ENCODE measurements at regions not wholly inside any gene's neighbourhood (a gene's known extent, or its start where the extent isn't known, plus 50 kb on each side); places are given as distances from the start of the nearest gene placed in this dataset.

DNA sequence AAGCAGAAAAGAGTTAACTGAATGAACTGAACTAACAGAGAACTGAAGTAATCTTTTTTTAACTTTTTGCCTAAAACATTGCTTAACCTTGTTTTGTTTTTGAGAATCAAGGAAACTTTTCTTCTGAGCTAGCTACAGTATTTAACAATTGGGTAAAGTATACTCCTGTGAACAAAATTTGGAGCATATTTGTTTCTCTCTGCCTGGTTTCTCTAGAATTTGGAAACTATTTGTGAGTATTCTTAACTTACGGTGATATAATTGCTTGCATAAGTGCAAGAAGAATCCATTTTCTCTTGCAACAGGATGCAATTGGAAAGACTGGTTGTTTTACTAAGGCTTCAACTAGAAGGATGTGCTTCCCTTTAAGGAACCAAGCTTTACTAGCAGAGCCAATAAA is 65.9 kb upstream of the FAM98A start:
- ATAC-seq (ENCODE audit: insufficient number of reproducible peaks, low FRiP score, low read depth) = no peak
- Histone ChIP-seq H3K4me3 (no peak overlapping the region), H3K36me3 (no peaks in the 10 kb centered on the region), H3K27ac (no peak overlapping the region), H3K4me1 (ENCODE audit: control insufficient read depth in 1 of 2, low read depth in 2 of 2) (no peaks in the 10 kb centered on the region), H3K9me3 (no peaks in the 10 kb centered on the region), H3K27me3 (replicated peaks; ENCODE audit: insufficient read depth) (no peaks in the 10 kb centered on the region)
- TF ChIP-seq, protein P1, sequence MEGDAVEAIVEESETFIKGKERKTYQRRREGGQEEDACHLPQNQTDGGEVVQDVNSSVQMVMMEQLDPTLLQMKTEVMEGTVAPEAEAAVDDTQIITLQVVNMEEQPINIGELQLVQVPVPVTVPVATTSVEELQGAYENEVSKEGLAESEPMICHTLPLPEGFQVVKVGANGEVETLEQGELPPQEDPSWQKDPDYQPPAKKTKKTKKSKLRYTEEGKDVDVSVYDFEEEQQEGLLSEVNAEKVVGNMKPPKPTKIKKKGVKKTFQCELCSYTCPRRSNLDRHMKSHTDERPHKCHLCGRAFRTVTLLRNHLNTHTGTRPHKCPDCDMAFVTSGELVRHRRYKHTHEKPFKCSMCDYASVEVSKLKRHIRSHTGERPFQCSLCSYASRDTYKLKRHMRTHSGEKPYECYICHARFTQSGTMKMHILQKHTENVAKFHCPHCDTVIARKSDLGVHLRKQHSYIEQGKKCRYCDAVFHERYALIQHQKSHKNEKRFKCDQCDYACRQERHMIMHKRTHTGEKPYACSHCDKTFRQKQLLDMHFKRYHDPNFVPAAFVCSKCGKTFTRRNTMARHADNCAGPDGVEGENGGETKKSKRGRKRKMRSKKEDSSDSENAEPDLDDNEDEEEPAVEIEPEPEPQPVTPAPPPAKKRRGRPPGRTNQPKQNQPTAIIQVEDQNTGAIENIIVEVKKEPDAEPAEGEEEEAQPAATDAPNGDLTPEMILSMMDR (IDR thresholded peaks at IDR 0.05) = no peak
- DNase-seq (ENCODE audit: low spot score) = no peak

DNA sequence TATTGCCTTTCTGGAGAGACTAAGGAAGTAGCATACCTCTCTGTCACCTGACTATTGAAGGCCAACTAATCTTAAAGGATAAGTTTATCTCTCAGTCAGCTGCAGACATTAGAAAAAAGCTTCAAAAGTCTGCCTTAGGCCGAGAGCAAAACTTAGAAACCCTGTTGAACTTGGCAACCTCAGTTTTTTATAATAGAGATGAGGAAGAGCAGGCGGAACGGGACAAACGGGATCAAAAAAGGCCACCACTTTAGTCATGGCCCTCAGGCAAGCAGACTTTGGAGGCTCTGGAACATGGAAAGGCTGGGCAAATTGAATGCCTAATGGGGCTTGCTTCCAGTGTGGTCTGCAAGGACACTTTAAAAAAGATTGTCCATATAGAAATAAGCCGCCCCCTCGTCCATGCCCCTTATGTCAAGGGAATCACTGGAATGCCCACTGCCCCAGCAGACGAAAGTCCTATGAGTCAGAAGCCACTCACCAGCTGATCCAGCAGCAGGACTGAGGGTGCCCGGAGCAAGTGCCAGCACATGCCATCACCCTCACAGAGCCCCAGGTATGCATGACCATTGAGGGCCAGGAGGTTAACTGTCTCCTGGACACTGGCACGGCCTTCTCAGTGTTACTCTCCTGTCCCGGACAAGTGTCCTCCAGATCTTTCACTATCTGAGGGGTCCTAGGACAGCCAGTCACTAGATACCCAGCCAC is 61.5 kb upstream of the FAM98A start:
- Histone ChIP-seq H3K27me3 (replicated peaks; ENCODE audit: insufficient read depth) (no peaks in the 10 kb centered on the region), H3K27ac (no peak overlapping the region), H3K4me3 (no peak overlapping the region), H3K4me1 (ENCODE audit: control insufficient read depth in 1 of 2, low read depth in 2 of 2) (no peaks in the 10 kb centered on the region), H3K9me3 (no peaks in the 10 kb centered on the region), H3K36me3 (no peaks in the 10 kb centered on the region)
- no peak for ATAC-seq (ENCODE audit: insufficient number of reproducible peaks, low FRiP score, low read depth)
- TF ChIP-seq, protein P1 (IDR thresholded peaks at IDR 0.05) = no peak
- no peak for DNase-seq (ENCODE audit: low spot score)

DNA sequence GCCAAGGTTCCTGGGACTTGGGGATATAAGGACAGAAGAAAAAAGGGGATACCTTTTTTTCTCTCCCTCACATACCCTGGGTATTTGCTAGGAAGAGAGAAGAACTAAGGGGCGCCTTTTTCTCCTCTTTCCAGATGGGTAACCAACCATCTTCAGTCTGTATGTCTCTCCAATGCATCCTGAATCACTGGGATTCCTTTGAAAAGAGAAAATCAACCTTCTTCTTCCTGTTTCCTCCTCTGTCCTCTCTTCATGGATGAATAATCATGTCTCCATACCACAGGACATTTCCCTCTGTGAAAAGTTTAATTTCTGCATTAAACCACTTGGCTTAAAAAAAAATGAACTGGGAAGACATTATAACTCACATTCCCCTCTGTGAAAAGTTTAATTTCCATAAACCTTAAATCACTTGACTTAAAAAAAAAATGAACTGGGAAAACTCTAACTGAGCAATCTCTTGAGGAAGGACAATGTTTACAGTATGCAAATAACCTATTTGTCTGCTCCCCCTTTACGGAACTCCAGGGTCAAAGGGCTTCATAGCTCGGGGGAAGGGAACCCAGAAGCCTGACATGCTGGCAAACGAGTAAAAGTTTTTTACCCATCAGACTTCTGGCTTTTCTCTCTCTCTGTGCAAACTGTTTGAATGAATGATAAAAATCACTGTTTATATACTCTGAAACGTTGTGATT is 56.7 kb upstream of the FAM98A start:
- no peaks in the 10 kb centered on the region for H3K27me3 ChIP-seq (replicated peaks; ENCODE audit: insufficient read depth)
- no peak overlapping the region for H3K27ac ChIP-seq
- H3K4me1 ChIP-seq (ENCODE audit: control insufficient read depth in 1 of 2, low read depth in 2 of 2) = no peaks in the 10 kb centered on the region
- no peak overlapping the region for H3K4me3 ChIP-seq
- no peaks in the 10 kb centered on the region for H3K9me3 ChIP-seq
- no peaks in the 10 kb centered on the region for H3K36me3 ChIP-seq
- TF ChIP-seq, protein P1 (IDR thresholded peaks at IDR 0.05) = no peak
- DNase-seq (ENCODE audit: low spot score) (no peak), ATAC-seq (ENCODE audit: insufficient number of reproducible peaks, low FRiP score, low read depth) (no peak)

DNA sequence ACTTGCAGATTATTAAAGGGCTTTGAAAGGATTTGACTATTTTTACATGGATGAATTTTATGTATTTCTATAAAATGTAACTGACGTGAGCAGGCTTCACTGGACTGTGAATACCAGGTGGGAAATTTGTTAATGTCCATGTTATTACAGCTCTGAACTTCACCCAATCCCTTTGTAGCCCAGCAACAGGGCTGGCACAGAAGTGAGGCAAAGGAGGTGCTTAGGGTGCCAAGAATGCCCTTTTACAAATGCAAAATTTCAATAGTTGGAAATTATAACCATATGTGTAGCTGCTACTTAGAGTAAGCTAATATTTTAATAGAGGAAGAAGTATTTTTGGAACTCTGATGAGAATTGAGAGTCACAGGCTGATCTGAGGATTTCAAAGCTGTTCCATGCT is 53.7 kb upstream of the FAM98A start:
- no peak overlapping the region for H3K27ac ChIP-seq

DNA sequence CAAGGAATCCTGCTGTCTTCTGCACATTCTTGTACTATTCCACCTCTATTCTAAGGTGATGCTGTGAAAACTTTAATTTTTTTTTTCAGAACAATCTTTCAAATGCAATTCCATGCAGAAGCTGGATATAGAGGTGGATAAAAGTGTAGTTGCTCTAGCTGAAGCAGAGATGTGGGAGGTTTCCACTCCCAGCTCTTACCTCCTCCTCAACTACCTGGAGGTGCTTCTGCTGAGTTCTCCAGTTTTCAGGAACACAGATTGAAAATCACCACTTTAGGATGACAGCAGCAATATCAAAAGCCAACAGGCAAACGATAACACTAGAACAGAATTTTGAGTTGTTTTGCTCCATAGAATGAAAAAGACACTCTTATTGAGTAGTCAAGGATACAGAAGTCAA is 51.1 kb upstream of the FAM98A start:
- no peaks in the 10 kb centered on the region for H3K27me3 ChIP-seq (replicated peaks; ENCODE audit: insufficient read depth)
- H3K9me3 ChIP-seq = no peaks in the 10 kb centered on the region
- H3K4me1 ChIP-seq (ENCODE audit: control insufficient read depth in 1 of 2, low read depth in 2 of 2) = no peaks in the 10 kb centered on the region
- H3K36me3 ChIP-seq = no peaks in the 10 kb centered on the region
- ATAC-seq (ENCODE audit: insufficient number of reproducible peaks, low FRiP score, low read depth) = no peak
- no peak for DNase-seq (ENCODE audit: low spot score)
- no peak overlapping the region for H3K27ac ChIP-seq
- TF ChIP-seq, protein P1 (IDR thresholded peaks at IDR 0.05) = no peak
- H3K4me3 ChIP-seq = no peak overlapping the region

More for the DNA sequence above, 53.7 kb upstream of the FAM98A start:
- ATAC-seq (ENCODE audit: insufficient number of reproducible peaks, low FRiP score, low read depth) = no peak
- DNase-seq (ENCODE audit: low spot score) = no peak
- no peaks in the 10 kb centered on the region for H3K36me3 ChIP-seq
- no peaks in the 10 kb centered on the region for H3K27me3 ChIP-seq (replicated peaks; ENCODE audit: insufficient read depth)
- no peaks in the 10 kb centered on the region for H3K4me1 ChIP-seq (ENCODE audit: control insufficient read depth in 1 of 2, low read depth in 2 of 2)
- H3K4me3 ChIP-seq = no peak overlapping the region
- TF ChIP-seq, protein P1 (IDR thresholded peaks at IDR 0.05) = no peak
- no peaks in the 10 kb centered on the region for H3K9me3 ChIP-seq
